Right hindlimb (tissue), 1 donor: ENCODE measurements at regions not wholly inside any gene's neighbourhood (a gene's known extent, or its start where the extent isn't known, plus 50 kb on each side); places are given as distances from the start of the nearest gene placed in this dataset.
A peak's percentile ranks its signal among the peaks of the same experiment; 100 is the strongest.
"Not testable (repeated sequence)": the region's sequence is repeated elsewhere in the genome, so short reads cannot be mapped to it uniquely, and the experiment has no call there.

Source experiments
- DNase-seq: peaks from one replicate; pipeline ENCODE4 v3.0.0-alpha.2; 2018

DNA sequence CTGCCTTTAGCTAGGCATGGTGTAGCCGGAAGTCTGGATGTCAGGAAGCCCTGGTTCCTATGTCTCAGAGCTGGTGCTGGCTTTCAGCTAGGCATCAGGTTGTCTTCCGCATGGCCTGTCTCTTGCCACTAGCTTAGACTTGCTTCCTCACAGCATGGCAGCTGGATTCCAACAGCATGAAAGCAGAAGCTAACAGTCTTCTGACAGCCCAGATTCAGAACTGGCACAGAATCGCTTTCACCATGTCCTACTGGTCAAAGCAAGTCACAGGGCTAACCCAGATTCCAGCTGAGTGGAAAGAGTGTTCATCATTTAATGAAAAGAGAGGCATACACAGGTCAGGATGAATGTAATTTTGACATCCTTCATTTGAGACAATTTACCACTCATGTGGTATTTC is 1050.5 kb downstream of the ROBO2 start:
- DNase-seq = no peak

DNA sequence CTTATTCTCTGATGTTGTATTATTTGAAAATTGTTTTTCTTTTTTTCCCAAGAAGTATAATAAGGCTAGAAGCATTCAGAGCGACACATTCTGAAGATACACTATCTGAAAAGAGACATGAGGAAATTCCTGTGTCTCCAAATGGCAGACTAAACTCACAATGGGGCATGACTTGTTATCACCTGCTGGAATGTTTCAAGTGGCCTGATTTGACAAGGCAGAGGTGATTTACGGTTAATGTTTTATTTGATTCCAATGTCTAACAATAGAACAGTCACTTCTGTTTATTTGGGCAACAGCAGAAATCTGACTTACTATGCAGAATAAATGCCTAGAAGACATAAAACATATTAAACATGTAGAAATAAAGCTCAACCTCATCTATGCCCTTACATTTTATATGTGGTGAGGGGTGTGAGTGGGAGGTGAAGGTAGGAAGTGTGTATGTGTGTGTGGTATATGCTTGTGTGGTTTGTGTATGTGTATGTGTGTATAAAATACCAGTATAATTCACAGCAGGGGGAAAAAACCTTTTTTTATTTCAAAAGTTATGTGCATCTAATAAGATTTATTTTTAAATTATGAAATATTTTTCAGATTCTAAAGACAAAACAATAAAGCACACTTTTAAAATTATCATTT is 1051.7 kb downstream of the ROBO2 start:
- no peak for DNase-seq

DNA sequence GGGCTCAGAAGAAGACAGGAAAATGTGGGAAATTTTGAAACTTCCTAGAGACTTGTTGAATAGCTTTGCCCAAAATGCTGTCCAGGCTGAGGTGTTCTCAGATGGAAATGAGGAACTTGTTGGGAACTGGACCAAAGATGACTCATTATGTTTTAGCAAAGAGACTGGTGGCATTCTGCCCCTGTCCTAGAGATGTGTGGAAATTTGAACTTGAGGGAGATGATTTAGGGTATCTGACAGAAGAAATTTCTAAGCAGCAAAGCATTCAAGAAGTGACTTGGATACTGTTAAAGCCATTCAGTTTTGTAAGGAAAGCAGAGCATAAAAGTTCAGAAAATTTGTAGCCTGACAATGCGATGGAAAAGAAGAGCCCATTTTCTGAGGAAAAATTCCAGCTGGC is 1052.7 kb downstream of the ROBO2 start:
- DNase-seq = not testable (repeated sequence)

DNA sequence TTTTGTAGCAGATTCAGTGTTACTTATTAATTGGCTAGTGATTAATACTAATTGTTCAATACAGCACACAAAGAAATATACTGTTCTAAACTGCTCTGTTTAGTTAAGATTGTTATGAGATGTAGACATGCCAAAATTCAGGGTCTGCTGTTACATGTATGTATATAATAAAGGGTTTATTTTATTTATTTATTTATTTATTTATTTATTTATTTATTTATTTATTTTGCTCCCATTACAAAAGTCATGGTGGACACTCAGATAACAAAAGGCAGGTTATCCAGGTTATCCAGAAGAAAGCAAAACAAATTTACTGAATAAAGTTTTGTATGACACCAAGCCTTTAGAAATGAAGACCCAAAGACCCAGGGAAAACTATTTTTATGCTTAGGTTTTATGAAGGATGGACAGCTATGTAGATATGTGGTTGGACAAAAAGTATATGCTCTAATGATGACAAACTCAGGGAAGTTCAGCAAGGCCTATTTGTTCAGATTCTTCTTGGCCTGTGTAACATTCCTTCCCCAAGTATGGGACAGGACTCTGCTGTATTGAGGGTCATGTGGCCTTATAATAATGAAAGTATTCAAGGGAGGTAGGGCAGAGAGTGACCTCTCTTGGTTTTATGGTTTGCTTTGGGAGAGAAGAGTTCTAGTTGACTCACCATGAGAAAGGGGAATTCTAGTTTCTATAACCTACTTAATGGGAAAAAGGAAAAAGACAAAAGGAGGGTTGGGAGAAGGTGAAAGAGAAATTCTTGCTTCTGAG is 1056.8 kb downstream of the ROBO2 start:
- DNase-seq = no peak

DNA sequence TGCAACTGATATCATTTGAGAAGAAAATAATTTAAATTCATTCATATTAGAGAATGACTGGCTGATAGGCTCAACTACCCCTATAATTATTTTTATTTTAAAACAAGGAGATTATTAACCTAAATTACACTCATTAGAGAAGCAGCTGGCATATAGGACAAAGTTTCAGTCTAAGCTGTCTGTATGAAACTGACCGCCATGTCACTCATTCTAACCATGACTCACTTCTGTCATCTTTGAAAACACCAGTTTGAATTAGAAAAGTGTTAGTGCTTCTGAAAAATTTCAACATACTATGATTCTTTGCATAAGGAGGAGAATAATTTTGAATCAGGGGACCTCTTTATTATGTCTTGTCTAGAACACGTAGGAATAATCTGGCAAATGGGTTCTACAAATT is 1058.5 kb downstream of the ROBO2 start:
- DNase-seq = no peak

DNA sequence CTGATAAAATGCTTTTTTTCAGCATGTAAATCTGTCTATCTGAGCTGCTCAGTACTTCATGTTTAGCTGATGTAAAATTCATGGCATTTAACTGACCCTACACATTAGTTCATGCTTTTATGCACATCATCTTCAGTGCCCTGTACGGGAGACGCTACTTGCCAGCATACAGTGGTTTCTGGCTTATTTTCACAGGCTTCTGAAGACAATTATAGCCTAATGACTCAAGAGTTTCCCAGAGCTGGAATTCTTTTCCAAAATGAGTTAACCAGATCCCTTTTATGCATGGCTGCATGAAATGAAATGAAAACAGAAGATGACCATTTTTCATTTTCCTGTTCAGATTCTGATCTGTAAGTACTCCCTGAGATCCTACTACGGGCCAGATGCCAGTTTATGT is 1061.5 kb downstream of the ROBO2 start:
- peak; percentile 51 for DNase-seq

DNA sequence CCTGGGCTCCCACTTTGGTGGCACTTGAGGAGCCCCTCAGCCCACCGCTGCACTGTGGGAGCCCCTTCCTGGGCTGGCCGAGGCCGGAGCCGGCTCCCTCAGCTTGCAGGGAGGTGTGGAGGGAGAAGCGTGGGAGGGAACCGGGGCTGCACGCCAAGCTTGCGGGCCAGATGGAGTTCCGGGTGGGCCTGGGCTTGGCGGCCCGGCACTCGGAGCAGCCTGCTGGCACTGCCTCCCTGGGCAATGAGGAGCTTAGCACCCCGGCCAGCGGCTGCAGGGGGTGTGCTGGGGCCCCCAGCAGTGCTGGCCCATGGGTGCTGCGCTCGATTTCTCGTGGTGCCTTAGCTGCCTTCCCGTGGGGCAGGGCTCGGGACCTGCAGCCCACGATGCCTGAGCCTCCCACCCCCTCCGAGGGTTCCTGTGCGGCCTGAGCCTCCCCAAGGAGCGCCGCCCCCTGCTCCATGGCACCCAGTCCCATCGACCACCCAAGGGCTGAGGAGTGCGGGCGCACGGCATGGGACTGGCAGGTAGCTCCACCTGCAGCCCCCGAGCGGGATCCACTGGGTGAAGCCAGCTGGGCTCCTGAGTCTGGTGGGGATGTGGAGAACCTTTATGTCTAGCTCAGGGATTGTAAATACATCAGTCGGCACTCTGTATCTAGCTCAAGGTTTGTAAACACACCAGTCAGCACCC is 1068.5 kb downstream of the ROBO2 start:
- not testable (repeated sequence) for DNase-seq

DNA sequence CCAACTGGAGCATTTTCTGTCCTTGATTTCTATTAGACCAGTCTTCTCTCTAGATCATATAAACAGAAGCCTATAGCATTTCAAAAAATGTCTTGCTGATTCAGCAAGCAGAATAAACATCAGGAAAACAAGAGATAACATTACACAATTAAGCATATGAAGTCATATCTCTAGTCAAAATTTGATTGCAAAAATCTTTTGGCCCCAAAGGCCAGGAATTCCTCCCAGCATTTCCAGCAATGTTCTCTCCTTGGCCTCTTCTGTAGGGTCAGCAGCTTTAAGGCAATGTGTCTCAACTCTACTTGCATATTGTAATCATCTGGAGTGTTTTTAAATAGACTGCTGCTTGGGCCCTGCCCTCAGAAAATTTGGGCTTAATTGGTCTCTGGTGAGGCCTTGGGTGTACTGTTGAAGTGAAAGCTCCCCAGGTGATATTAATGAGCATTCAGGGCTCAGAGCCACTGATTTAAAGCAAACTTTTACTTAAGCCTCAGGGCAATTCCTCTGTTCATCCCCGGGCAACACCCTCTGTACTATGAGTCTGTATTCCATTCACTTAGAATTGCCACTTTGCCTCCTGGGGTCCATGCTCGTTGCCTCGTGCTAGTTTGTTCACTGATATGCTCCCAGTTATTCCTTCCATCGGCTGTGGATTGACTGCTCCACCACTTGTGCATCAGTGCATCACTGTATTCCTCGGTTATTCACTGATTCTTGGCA is 1072.6 kb downstream of the ROBO2 start:
- no peak for DNase-seq

DNA sequence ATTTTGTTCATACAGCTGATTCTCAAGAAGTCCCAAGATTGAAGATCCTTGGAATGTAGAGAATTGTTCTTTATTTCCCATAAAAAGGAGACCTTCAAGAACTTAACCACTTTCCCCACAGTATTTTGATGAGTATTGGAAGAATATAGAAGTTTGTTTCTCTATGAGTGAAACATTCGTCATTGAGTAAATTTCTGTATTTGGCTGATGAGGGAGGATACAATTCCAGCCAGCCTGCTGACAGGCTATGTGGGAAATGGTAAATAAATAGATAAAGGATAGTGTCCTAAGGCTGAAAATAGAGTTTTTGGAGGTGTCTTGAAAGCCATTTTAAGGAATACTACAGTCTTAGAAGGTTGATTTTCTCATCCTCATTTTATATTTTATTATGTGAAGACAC is 1076.1 kb downstream of the ROBO2 start:
- DNase-seq = no peak

DNA sequence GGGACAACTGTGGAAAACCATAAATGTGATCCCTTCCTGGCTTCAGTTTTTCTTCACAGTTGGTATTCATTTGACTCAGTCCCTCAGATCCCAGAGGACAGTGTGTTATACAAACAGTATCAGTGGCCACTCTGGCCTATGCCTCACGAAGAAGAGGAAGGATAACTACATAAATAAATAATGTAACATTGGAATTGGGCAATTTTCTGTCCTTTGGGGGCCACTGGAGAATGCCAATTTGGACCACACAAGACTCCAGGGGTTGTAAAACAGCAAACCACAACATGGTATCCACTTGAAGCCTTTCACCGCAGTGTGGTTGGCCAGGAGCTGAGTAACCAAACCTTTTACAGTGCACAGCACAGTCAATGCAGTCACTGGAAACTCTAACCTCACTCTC is 1077.0 kb downstream of the ROBO2 start:
- peak; percentile 45 for DNase-seq

DNA sequence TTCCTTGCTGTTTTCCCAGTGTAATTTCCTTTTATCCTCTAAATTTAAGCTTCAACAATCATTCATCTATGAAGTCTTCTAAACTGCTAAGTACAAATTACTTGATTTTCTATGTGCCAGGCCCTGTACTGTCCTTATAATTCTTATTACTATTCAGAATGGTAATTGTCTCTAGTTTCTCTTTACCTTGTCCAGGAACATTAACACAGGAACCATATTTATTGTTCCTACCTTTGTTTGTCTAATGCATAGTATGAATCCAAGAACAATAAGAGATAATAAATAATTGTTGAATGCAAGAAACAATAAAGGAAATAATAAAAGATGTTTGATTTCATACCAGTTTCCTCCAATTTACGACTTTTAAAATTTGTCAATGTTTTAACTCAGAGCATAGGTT is 1083.2 kb downstream of the ROBO2 start:
- DNase-seq = no peak

DNA sequence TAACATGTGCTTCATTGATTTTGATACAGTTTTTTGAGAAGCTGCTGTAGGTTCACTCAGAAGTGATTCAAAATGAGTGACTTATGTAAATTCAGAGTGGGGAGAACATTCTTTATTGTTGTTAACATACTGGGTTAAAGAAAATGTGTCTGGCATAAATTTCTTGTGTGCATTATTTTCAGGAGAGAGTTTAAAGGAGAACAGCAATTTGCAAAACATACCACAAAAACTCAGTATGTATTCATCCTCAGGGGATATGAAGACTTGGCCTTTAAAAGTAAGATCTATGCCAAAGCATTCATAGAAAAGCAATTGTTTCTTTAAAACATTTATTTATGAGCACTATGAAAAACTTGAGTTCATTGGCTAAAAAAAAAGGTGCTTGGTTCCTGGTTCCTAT is 1089.8 kb downstream of the ROBO2 start:
- no peak for DNase-seq

DNA sequence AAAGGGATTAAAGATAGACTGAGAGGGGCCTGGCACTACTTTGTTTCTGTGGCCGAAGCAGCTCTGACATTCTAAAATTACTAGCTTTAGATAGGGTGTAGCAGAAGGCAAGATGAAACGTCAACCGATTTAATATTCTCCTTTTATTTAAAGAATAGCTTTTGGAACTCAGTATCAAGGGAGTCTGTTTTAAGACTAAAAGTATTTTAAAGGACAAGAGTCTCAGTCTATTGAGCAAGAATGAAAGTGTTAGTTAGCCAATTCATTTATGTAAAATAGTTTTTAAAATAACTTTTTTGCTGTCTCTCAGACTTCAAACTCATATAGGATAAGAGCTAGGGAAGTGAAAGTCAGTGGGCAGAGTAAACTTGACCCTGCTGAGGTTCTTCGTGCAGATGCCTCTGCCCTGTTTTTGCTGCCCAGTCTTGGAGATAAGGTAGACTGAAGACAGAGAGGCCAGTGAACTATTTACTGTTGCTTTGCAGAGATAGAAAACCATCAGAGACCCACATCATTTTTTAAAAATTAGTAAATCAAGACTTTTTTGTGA is 1090.9 kb downstream of the ROBO2 start:
- no peak for DNase-seq

DNA sequence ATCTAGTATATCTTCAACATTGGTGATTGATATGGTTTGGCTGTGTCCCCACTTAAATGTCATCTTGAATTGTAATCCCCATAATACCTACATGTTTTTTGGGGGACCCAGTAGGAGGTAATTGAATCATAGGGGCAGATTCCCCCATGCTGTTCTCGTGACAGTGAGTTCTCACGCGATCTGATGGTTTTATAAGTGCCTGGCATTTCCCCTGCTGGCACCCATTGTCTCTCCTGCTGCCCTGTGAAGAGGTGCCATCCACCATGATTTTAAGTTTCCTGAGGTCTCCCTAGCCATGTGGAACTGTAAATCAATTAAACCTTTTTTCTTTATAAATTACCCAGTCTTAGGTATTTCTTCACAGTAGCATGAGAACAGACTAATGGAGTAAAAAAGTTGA is 1094.6 kb downstream of the ROBO2 start:
- no peak for DNase-seq

DNA sequence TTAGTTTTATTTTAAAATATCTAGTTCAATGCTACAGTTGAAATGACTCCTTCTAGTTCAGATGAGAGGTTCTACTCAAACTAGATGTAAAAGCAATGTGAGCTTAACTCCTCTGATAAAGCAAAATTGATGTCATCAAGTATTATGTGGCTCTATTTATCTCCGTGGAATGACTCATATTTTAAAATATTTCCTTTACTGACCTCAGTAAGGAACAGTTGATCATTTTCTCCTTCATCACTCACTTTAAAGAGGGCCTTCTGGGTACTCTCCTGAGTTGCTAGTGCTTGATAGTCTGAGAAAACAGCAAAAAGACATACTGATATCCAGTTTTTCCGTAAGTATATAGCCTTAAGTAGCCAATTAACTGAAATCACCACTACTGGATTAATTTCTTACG is 1099.3 kb downstream of the ROBO2 start:
- DNase-seq = no peak

DNA sequence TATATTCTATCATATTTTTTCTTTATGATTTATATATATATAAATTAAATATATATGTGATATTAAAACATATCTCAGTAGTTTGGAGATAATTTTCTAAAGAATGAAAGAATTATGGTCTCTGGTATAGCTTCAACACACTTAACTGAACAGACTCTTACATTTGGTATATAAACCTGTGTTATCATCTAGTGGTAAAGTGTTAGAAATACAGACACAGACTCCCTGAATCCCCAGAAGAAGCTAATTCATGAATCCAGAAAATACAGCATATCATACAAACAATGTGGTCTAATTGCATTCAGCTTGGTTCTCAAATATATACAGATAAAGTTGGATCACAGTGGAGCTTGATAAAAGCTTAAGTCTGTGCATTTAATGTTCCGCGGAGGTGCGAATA is 1100.4 kb downstream of the ROBO2 start:
- DNase-seq = no peak

DNA sequence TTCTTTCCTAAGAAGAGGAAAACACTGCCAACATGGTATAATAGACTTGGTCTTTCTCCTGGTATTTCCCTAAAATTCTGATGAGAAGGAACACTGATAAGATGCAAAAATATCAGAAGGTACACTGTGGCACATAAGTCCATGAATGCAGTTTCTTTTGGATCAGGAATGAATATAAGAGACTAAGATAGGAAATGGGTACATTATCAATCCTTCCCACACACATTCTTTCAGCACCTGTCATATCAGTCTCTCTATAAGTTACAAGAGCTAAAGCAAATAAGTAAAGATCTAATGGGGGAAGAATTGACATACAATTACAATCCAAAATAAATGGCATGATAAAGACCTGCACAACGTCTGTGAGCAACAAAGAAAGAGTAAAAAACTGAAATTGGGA is 1101.0 kb downstream of the ROBO2 start:
- DNase-seq = no peak

DNA sequence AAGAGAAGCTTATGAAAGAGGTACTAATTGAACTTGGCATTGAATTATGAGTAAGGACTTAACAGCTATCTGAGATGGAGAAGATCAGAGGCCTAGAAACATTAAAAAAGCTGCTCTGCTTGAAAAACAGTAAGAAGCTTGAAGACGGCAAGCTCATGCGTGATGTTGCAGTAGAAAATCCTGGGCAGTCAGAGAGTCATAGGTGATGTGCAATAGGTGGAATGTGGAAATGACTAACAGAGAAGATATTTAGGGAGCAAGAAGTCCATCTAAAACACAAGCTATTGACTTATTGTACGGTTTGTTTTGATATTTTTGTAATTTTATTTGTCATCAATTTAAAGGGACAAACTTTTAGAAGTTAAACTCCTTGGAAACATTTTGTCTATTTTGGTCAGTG is 1101.4 kb downstream of the ROBO2 start:
- no peak for DNase-seq

DNA sequence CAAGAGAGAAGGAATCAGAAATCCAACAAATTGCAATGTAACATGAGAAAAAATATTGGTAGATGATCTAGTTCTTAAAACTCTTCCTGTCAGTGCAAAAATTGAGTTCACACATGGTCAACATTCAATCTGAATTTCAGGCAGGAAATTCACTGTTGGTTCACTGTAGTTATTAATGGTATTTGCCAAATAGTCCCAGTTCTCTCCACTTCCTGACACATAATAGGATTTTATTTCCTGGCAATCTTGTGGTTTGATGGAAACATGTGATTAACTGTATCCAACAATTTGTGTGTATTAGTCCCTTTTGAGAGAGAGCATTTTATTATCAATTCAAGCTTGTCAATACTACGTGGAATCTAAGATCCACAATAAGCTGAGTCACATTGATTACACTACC is 1103.1 kb downstream of the ROBO2 start:
- DNase-seq = no peak

DNA sequence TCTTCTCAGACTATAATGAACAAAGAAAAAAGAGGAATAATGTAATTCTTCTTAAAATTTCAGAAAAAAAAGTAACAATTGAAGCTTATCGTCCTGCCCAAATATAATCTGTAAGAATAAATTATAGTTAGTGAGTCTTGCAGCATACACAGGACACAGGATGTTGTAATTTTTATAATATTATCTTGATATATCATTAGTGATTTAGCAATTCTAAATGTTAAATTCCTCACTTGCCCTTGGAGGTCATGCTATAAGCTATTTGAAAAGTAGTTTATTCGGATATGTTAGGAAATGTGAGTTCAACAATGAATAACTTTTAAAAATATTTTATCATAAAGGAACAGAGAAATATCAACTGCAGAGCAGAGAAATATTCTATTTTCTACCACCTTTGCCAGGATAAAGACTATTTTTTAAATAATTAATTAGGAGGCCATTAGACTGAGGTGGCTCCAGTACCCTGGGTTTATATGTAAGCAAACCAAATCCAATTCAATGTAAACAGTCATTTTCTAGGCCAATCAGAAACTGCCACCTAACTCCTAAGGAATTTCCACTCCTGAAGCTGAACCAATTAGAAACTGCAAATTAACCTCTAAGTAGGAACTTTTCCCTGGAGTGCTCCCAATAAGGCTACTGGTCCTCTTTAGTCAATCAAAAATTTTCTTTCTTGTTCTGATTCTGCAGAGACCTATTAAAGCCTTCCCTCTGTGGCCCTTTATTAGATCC is 1109.3 kb downstream of the ROBO2 start:
- DNase-seq = no peak

DNA sequence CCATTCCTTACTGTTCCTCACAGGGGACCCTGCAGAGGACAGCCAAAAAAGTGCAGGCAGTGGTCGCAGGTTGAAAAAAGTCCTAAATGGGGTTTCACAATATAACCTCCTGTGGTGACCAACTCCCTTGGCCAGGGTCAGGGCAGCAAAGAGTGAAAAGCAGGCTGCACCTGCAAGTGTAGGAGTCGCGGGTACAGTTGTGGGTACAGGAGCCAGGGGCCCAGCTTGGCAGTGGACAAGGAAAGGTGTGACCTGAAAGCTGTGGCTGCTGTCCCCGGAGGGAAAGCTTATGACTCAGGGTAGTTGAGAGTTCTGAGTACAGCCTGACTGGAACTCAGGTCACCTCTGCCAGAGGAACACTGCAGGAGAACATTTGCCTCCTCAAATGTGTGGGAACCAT is 1114.1 kb downstream of the ROBO2 start:
- DNase-seq = no peak

DNA sequence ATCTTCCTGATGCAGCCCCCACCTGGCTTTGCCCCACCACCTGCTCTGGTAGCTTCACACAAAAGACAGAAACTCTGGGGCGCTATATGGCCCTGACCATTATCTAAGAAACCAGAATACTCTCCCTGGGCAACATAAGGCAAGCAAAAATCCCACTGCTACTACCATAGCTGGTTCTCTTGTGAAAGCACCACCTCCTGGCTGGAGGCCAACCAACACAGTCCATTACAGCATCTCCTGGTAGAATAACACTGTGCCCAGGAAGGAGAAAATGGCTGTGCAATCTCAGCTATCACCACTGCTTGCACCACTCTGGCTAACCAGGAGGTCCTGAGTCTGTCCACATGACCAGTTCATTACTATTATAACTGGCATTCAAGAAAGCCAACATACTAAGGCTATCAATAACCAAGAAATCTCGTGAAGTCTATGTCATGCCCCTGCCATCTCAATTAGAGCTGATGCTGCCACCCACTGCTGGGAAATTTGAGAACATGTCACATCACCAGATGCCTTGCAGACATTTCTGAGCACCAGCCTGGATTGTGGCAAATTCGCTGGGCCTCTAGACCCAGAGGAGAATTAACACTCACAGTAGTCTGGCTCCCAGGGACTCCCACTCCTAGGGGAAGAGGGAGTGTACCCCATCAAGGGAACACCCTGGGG is 1114.8 kb downstream of the ROBO2 start:
- DNase-seq = no peak
